ENCODE measurements at regions not wholly inside any gene's neighbourhood (a gene's known extent, or its start where the extent isn't known, plus 50 kb on each side); places are given as distances from the start of the nearest gene placed in this dataset.
A peak's percentile ranks its signal among the peaks of the same experiment; 100 is the strongest.

DNA sequence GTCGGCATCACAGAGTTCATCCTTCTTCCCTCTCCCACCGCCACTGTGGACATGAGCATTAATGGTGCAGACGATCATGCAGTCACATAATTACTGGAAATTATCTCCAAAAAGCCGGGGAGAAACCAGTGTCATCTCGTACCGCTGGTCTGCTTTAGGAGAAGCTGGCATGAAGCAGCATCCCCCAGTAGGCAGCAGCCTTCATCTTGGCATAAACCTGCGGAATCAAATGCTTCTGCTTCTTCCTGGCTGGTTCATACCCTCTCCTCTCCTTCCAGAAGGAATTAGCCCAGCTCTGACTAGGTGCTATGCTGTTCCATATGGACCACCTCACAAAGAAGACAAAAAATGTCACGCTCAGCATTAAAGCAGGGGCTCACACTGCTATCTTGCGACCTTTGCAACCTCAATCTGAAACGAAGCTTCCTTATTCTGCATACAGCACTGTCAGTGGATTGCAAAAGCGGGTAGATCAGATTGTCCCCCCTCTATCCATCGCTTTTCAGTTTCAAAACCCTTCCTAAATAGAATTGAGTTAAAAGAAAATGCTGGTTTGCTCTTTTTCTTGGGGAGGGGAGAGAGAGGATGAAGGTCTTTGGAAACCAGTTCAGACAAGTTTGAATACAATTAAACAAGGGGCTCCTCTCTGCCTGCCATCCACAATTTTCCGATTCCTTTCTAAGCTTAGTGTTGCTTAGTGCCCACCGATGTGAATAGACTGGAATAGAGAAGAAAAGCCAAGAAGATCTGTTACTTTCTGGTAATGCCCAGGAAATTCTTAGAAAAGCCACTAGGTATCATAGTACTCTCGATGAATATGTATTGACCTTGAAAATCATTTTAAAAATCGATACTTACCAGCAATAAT is 212.1 kb upstream of the ZNF521 start:
- no peak for TF ChIP-seq EP300 (IDR thresholded peaks at IDR 0.05; ENCODE audit: low read depth)
- no peak for TF ChIP-seq POLR2AphosphoS5 (IDR thresholded peaks at IDR 0.05)
- TF ChIP-seq, protein P1, sequence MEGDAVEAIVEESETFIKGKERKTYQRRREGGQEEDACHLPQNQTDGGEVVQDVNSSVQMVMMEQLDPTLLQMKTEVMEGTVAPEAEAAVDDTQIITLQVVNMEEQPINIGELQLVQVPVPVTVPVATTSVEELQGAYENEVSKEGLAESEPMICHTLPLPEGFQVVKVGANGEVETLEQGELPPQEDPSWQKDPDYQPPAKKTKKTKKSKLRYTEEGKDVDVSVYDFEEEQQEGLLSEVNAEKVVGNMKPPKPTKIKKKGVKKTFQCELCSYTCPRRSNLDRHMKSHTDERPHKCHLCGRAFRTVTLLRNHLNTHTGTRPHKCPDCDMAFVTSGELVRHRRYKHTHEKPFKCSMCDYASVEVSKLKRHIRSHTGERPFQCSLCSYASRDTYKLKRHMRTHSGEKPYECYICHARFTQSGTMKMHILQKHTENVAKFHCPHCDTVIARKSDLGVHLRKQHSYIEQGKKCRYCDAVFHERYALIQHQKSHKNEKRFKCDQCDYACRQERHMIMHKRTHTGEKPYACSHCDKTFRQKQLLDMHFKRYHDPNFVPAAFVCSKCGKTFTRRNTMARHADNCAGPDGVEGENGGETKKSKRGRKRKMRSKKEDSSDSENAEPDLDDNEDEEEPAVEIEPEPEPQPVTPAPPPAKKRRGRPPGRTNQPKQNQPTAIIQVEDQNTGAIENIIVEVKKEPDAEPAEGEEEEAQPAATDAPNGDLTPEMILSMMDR (IDR thresholded peaks at IDR 0.05): no peak
- no peak for TF ChIP-seq POLR2A (IDR thresholded peaks at IDR 0.05)
- Histone ChIP-seq H3K27ac (no peak overlapping the region), H3K4me3 (no peak overlapping the region), H3K9me3 (no peaks in the 10 kb centered on the region), H3K27me3 (no peaks in the 10 kb centered on the region), H3K36me3 (no peaks in the 10 kb centered on the region), H3K4me1 (no peaks in the 10 kb centered on the region)
- no peak for DNase-seq
- in situ Hi-C loops (cut with MboI; ENCODE audit: low pct_ligation_motif_present in 1 of 4, low pct_unique_long_range_greater_than_20kb in 1 of 4, low sequenced_read_pairs in 3 of 4) (no loop called here), intact Hi-C loops (cut with DNase I; ENCODE audit: low total_unique reads) (loop anchor here (10.0 kb wide), 1 partner anchor 1101 kb away; no protein-coding TSS in a partner anchor)
- 88 to 89% methylated on average over 11 to 16 of the region's 16 CpGs for WGBS, 2 donors (ENCODE audit: low coverage in 1 of 2)

GRCh38 chr18:25563346-25563745 is 211.4 kb upstream of the ZNF521 start:
- no peak overlapping the region for H3K27ac ChIP-seq
- H3K27me3 ChIP-seq: no peaks in the 10 kb centered on the region
- no peak overlapping the region for H3K4me3 ChIP-seq
- no peaks in the 10 kb centered on the region for H3K36me3 ChIP-seq
- intact Hi-C loops (cut with DNase I; ENCODE audit: low total_unique reads): loop anchor here (10.0 kb wide), 1 partner anchor 1101 kb away; no protein-coding TSS in a partner anchor
- TF ChIP-seq, protein P1 (IDR thresholded peaks at IDR 0.05): no peak
- TF ChIP-seq EP300 (IDR thresholded peaks at IDR 0.05; ENCODE audit: low read depth) (no peak), POLR2AphosphoS5 (IDR thresholded peaks at IDR 0.05) (no peak), POLR2A (IDR thresholded peaks at IDR 0.05) (no peak)
- no peaks in the 10 kb centered on the region for H3K4me1 ChIP-seq
- H3K9me3 ChIP-seq: no peaks in the 10 kb centered on the region
- no peak for DNase-seq
- in situ Hi-C loops (cut with MboI; ENCODE audit: low pct_ligation_motif_present in 1 of 4, low pct_unique_long_range_greater_than_20kb in 1 of 4, low sequenced_read_pairs in 3 of 4): no loop called here
- WGBS, 2 donors (ENCODE audit: low coverage in 1 of 2): 78 to 94% methylated on average over 3 of the region's 3 CpGs

- H3K4me3 ChIP-seq: no peak overlapping the region
- in situ Hi-C loops (cut with MboI; ENCODE audit: low pct_ligation_motif_present in 1 of 4, low pct_unique_long_range_greater_than_20kb in 1 of 4, low sequenced_read_pairs in 3 of 4) (no loop called here), intact Hi-C loops (cut with DNase I; ENCODE audit: low total_unique reads) (loop anchor here (10.0 kb wide), 1 partner anchor 1103 kb away; no protein-coding TSS in a partner anchor)
- 17 to 61% methylated on average over 1 to 6 of the region's 6 CpGs for WGBS, 2 donors (ENCODE audit: low coverage in 1 of 2)
- H3K4me1 ChIP-seq: no peaks in the 10 kb centered on the region
- TF ChIP-seq EP300 (IDR thresholded peaks at IDR 0.05; ENCODE audit: low read depth): no peak
- TF ChIP-seq POLR2AphosphoS5 (IDR thresholded peaks at IDR 0.05): no peak
- TF ChIP-seq, protein P1 (IDR thresholded peaks at IDR 0.05): peak in 3 of 5 experiments; percentile 23 to 39 (median 27)
- no peak for TF ChIP-seq POLR2A (IDR thresholded peaks at IDR 0.05)
- no peaks in the 10 kb centered on the region for H3K27me3 ChIP-seq
- H3K27ac ChIP-seq: no peak overlapping the region
- peak; percentile 10 for DNase-seq
- no peaks in the 10 kb centered on the region for H3K36me3 ChIP-seq
- no peaks in the 10 kb centered on the region for H3K9me3 ChIP-seq
Observed at GRCh38 chr18:25561918-25562317, 210.0 kb upstream of the ZNF521 start.

DNA sequence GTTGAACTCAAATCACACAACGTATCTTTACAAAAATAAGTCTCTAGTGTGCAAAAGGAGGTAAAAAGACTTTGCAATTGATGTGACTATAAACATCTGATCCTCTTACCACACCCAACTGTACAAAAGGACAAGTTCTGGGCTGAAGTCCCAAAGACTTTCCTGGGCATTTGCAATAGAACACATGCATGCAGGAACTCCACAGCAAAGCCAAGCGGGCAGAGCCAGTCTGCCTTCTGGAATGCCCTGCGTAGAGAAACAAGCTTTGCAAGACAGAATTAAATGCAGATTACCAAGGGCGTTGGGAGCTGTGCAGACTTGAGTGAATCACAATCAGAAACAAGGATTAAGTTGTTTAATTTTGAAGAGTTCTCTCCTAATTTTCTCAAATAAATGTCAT is 208.4 kb upstream of the ZNF521 start:
- no peaks in the 10 kb centered on the region for H3K36me3 ChIP-seq
- H3K4me3 ChIP-seq: no peak overlapping the region
- no peak overlapping the region for H3K27ac ChIP-seq
- WGBS, 2 donors (ENCODE audit: low coverage in 1 of 2): 38% methylated on average over 4 of the region's 4 CpGs; no CpG with 5 or more reads in 1 of the 2 donors
- no peaks in the 10 kb centered on the region for H3K4me1 ChIP-seq
- TF ChIP-seq POLR2AphosphoS5 (IDR thresholded peaks at IDR 0.05): no peak
- TF ChIP-seq, protein P1 (IDR thresholded peaks at IDR 0.05): no peak
- no peak for TF ChIP-seq POLR2A (IDR thresholded peaks at IDR 0.05)
- TF ChIP-seq EP300 (IDR thresholded peaks at IDR 0.05; ENCODE audit: low read depth): no peak
- no peak for DNase-seq
- no peaks in the 10 kb centered on the region for H3K9me3 ChIP-seq
- in situ Hi-C loops (cut with MboI; ENCODE audit: low pct_ligation_motif_present in 1 of 4, low pct_unique_long_range_greater_than_20kb in 1 of 4, low sequenced_read_pairs in 3 of 4) (no loop called here), intact Hi-C loops (cut with DNase I; ENCODE audit: low total_unique reads) (loop anchor here (10.0 kb wide), 1 partner anchor 1104 kb away; no protein-coding TSS in a partner anchor)
- no peaks in the 10 kb centered on the region for H3K27me3 ChIP-seq

Data from transverse colon (tissue), 4 donors.